Adipose tissue (tissue), 3 donors: ENCODE measurements at regions not wholly inside any gene's neighbourhood (a gene's known extent, or its start where the extent isn't known, plus 50 kb on each side); places are given as distances from the start of the nearest gene placed in this dataset.
"Not testable (repeated sequence)": the region's sequence is repeated elsewhere in the genome, so short reads cannot be mapped to it uniquely, and the experiment has no call there.

Source experiments
- H3K27ac ChIP-seq: one replicate; pipeline ENCODE4 v1.5.1; 2013; ENCODE audit warnings: low read depth, low read length
- WGBS, 3 donors: extraction: QIAGEN DNeasy Blood & Tissue Kit; methylation state at CpG; one replicate each; pipeline ENCODE4 v1.1.7; 2013; 5-methylcytosine and 5-hydroxymethylcytosine counted together
- donor health status: healthy with polysubstance abuse.
- donor health status: Bipolar disorder and iron deficiency.
- donor health status: healthy.

DNA sequence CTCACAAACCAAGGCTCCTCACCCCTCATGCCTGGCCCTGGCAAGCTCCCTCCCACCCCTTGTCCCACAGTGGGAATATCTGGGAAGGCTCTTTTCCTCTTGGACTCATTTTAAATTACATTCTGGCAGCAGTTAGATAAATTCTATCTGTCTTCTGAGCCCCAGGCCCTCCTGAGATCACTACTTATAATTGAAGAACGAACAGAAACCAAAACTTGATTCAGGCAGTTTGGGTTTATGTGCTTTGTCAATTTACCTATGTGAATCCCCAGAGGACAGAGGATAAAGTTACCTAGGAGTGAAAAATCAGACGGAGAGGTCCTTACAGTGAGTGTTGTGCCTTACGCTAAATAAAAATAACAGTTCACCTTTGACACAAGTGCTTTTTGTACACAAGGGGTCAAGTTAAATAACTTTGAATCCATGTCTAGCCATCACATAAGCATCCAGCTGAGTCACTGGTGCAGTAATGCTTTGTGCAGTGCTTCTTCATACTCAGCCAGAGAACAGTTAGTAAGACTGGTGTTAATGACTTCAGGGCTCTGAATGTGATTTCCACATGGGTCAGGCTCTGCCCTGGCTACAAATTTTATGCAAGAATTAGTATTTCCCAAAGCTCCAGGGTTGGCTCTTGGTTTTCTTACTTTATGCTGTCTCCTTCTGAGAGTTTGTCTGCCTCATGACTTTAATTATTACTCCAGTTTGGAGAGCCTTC lies 329.3 kb downstream of the INSIG2 start:
- WGBS, 3 donors: 73 to 75% (median 73%) methylated on average over 3 of the region's 3 CpGs
- no peak overlapping the region for H3K27ac ChIP-seq

DNA sequence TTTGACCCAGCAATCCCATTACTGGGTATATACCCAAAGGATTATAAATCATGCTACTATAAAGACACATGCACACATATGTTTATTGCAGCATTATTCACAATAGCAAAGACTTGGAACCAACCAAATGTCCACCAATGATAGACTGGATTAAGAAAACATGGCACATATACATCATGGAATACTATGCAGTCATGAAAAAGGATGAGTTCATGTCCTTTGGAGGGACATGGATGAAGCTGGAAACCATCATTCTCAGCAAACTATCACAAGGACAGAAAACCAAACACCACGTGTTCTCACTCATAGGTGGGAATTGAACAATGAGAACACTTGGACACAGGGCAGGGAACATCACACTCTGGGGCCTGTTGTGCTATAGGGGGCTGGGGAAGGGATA lies 326.9 kb downstream of the INSIG2 start:
- not testable (repeated sequence) for H3K27ac ChIP-seq
- WGBS, 3 donors: 83 to 100% (median 90%) methylated on average over 1 of the region's 1 CpG

DNA sequence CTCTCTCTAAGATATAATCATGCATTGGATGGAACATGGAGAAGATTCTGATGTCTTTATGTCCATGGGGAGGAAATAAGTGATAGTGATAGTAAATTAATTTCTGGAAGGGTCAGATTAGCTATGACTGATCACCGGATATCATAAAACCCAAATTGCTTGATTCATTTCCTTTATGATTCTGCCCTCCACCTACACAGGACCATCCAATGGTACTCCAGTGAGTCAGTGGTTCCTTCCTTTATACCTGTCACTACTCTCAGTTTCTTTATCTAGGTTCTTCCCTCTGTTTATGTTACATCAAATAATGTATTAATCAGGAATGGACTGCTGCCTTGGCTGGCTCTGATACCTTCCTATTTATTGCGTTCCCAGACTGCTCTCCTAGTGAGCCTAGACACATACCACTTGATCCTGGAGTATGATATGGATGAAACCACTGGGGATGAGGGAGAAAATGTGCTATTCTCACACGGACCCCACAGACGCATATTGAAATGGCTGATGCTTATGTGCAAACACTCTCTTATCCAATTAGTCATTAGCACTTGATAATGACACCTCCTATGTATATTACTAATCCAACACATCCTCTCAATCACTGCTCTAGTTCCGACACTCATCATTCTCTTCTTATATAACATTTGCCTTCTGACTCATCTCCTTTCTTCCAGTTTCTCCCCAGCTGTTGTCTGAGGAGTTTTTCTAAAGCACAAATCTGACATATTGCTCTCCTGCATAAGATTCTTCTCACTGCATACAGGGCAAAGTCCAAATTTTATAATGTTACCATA lies 315.6 kb downstream of the INSIG2 start:
- WGBS, 3 donors: 66 to 83% (median 81%) methylated on average over 5 of the region's 5 CpGs

GRCh38 chr2:118388771-118389170 lies 300.5 kb downstream of the INSIG2 start:
- H3K27ac ChIP-seq: no peak overlapping the region
- WGBS, 3 donors: 66 to 76% (median 68%) methylated on average over 2 of the region's 2 CpGs

More for the DNA sequence above, 315.6 kb downstream of the INSIG2 start:
- H3K27ac ChIP-seq: no peak overlapping the region

DNA sequence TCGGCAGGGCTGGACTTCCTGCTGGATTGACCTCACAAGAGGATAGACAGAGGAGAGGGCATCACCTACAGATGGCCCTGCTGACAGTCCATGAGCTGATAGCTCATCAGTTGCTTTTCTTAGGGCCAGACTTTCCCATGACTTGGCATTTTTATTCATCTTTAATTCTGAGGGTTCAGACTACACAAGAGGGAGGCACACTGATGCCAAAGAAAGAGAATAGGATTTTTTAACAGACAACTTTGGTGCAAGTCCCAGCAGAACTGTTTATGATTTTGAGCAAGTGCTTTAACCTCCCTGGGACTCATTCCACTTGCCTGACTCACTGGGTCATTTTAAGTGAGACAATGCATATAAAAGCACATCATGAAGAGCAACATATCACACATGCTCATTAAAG lies 299.2 kb downstream of the INSIG2 start:
- WGBS, 3 donors: 68 to 83% (median 68%) methylated on average over 1 of the region's 1 CpG
- no peak overlapping the region for H3K27ac ChIP-seq

GRCh38 chr2:118386641-118387302 lies 298.5 kb downstream of the INSIG2 start:
- 58 to 84% (median 70%) methylated on average over 9 of the region's 9 CpGs for WGBS, 3 donors

DNA sequence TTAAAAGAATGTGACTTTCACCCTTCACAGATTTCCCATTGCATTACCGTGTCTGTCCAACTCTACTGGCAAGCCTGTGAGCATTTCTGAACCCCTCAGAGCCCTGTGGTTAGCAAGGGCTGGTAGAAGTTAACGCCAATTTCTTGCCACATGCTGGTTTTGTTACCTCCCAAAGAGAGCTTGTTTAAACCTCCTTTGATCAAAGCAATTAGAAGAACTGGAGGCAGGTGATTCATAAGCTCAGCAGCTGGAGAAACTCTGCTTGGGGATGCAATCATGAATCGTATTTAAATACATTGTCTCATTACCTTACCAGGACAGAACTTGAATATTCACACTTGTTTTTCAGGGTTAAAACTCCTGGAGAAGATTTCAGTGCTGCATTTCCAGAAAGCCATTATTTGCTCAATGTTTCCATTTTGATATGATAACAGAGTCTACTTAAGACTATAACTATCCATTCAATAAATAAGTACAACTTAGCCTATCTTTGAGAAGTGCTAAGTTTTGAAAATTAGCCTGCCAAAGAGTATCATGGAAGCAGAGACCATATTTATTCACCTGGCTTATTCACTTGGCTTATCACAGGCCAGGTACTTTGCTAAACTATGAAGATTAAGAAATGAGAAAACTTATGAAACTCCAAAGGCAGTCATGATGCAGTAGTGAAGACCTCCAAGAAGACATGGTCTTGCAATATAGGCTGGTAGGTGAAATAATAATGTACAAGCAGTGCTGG lies 292.8 kb downstream of the INSIG2 start:
- 24 to 67% (median 65%) methylated on average over 3 of the region's 3 CpGs for WGBS, 3 donors
- no peak overlapping the region for H3K27ac ChIP-seq

More at GRCh38 chr2:118386641-118387302, 298.5 kb downstream of the INSIG2 start:
- no peak overlapping the region for H3K27ac ChIP-seq

DNA sequence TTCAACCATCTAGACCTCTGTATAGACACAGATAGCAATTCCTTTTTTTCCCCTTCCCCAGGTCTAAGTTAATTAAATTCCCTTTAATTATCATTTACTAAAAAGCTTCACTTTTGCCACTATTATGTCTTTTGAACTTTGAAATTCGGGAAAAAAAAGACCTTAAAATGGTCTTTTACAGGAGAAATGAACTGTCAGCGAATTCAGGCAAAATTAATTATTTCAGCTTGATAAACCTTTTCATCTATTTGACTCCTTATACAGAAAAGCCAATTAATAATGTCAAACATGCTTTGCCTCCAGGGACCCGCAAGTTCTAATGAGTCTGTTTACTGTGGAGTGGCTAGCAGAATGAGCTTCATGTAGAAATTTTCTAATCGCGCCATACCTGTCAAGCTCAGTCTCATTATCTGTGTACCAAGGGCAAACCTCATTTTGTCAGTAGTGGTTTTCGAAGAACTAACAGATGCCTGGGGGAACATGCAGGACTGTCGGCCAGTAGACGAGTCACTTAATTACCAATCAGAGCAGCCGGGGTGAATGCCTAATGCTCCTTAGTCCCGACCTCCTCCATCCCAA lies 287.7 kb downstream of the INSIG2 start:
- 76 to 86% (median 82%) methylated on average over 10 of the region's 10 CpGs for WGBS, 3 donors
- no peak overlapping the region for H3K27ac ChIP-seq

DNA sequence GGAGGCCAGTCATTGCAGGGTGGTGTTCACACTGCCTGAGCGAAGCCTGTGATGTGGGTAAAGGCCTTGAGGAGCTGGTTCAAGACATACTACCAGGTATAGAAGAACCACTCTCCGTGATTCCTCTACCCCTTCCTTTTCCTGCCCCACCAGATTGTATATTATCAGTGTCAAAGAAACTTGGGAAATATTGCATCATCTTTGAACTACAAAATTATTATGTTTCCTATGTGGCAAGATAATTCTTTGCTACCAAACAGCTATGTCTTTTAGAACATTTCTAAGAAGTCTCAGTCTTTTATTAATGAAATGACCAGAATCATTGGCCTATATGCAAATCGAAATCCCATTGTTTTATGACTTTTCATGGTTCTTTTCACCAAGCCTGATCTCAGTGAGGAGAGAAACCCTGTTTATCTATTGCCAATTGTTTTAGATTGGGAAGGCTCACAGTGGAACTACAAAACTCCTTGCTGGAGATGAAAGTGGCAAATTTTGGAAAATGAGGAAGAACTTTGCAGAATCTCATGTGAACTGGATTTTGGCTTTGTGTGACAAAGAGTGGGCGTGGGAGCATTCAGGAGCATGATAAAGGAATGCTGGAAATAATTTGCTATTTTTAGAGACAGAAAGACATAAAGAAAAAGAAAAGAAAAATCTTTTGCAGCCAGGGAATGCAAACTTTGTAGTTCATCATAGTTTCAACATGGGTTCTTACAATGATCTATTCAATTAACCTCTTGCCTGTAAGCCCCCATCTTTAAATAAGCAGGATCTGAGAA lies 286.9 kb downstream of the INSIG2 start:
- WGBS, 3 donors: 65 to 83% (median 65%) methylated on average over 4 of the region's 4 CpGs

GRCh38 chr2:118372886-118373830 lies 284.9 kb downstream of the INSIG2 start:
- WGBS, 3 donors: 74 to 89% (median 82%) methylated on average over 6 of the region's 6 CpGs
- H3K27ac ChIP-seq: no peak overlapping the region

More for the DNA sequence above, 286.9 kb downstream of the INSIG2 start:
- H3K27ac ChIP-seq: no peak overlapping the region

DNA sequence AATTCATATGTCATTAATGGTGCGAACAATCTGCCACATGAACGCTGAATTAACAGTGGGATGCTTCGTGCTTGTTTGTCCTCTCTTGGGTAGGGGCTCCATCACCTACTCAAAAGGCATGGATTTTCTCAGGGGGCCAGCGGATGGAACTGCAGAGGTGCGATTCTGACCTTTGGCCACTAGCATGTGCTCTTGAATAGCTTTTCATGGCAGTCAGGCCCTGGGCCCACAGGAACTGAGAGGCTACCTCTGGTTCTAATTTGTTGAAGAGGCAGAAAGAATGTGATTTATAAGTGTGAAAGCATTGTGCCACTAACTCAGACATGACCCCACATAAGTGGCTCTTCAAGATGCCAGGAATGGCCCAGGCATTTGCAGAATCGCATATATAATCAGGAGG lies 283.2 kb downstream of the INSIG2 start:
- H3K27ac ChIP-seq: no peak overlapping the region
- 11 to 43% (median 25%) methylated on average over 6 of the region's 6 CpGs for WGBS, 3 donors

DNA sequence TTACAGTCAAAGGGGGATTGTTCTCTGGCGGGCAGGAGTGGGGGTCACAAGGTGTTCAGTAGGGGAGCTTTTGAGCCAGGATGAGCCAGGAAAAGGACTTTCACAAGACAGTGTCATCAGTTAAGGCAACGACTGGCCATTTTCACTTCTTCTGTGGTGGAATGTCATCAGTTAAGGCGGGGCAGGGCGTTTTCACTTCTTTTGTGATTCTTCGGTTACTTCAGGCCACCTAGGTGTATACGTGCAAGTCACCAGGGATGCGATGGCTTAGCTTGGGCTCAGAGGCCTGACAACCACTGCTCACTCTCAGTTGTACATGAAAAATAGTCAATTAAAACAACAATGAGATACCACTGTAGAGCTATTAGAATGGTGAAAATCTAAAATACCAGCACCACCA lies 281.2 kb downstream of the INSIG2 start:
- 53 to 65% (median 65%) methylated on average over 7 of the region's 7 CpGs for WGBS, 3 donors
- not testable (repeated sequence) for H3K27ac ChIP-seq

GRCh38 chr2:118363604-118364003 lies 275.3 kb downstream of the INSIG2 start:
- no peak overlapping the region for H3K27ac ChIP-seq
- 75 to 87% (median 84%) methylated on average over 2 of the region's 2 CpGs for WGBS, 3 donors

DNA sequence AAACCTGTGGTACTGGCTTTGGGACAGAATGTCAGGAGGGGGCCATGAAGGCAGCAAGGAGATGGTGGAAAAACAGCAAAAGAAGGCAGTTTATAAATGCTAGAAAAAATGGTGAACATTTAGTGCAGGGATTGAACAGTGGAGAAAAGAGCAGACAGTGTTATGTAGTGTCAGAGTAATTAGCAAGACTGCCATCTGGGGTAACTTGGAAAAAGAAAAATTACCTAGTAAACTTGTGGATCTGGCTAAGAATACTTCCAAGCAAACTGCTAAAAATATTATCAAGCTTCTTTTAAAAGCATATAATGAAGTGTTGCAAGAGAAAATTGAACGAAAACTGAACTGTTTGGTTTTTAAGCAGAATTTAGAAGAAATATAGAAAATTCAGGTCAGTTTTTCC lies 267.8 kb downstream of the INSIG2 start:
- 77 to 85% (median 84%) methylated on average over 1 of the region's 1 CpG for WGBS, 3 donors
- no peak overlapping the region for H3K27ac ChIP-seq

DNA sequence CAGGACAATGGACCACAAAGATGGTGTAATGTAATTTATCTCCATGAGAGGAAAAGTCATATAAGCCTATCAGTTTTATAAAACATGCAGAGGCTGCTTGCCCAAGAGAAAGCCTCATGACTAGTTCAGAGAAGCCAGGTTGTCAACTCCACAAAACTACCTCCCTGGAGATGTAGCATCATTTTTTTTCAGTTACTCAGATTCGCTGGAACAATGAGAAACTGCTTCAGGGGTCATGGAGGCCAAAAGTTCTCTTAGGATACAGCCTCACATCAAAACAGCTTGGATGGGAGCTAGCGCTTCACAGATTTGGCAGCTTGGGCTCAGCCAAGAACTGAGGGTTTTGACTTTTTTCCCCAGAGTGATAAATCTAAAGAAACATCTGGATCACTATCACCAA lies 263.5 kb downstream of the INSIG2 start:
- 47 to 59% (median 51%) methylated on average over 2 of the region's 2 CpGs for WGBS, 3 donors
- H3K27ac ChIP-seq: no peak overlapping the region

DNA sequence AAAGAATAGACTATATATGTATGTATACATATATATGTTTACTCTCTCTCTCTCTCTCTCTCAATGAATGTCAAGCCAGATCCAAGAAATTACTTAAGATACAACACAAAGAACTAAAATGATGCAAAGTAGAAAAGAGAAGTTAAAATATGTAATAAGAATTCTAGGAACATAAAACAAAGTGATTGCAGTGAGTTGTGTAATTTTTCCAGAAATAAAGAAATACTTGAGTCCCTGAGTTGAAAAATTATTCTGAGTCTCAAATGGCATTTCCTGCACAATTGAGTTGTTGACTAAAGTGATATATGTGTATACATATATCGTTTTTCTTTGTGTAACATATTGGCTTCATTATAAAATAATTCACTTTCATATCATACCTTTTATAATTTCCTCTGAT lies 262.4 kb downstream of the INSIG2 start:
- 38 to 54% (median 49%) methylated on average over 1 of the region's 1 CpG for WGBS, 3 donors
- H3K27ac ChIP-seq: no peak overlapping the region

DNA sequence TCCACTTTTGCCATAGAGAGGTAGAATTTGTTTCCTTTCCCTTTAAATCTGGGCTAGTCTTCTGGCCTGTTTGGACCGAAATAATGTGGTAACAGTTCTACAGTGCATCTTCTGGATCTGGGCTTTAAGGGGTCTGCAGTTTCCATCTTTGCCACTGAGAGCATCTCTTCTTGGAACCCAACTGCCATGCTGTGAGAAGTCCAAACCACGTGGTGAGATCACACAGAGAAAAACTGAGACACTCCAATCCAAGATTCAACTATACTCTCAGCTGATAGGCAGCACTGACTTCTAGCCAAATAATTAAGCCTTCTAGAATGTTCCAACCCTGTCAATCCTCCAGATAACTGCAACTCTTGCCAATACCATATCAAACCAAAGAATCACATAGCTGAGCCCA lies 261.1 kb downstream of the INSIG2 start:
- no peak overlapping the region for H3K27ac ChIP-seq
- 79 to 84% (median 80%) methylated on average over 2 of the region's 2 CpGs for WGBS, 3 donors
